Endothelial cell of umbilical vein (primary cell): ENCODE measurements at regions not wholly inside any gene's neighbourhood (a gene's known extent, or its start where the extent isn't known, plus 50 kb on each side); places are given as distances from the start of the nearest gene placed in this dataset.

Experiments used
- BruUV-seq: library from RNA; stranded (reverse); fragments of 400-500 nt; replicated peaks from 2 replicates; lab custom pipeline; 2021; lab: Mats Ljungman, UMichigan
- CTCF ChIA-PET: fragments of 300-600, 350-600 bp; sonication (Branson Sonifier 250); formaldehyde crosslinking; loops from one replicate; lab custom pipeline; 2021; ENCODE audit warnings: antibody characterized with exemption, inconsistent platforms; lab: Charles Lee
- POLR2A ChIA-PET: fragments of 300-600, 350-600 bp; sonication (Branson Sonifier 250); formaldehyde crosslinking; loops from one replicate; lab custom pipeline; 2021; ENCODE audit warnings: antibody characterized with exemption, inconsistent platforms; lab: Charles Lee
- DNase-seq: peaks from one replicate; pipeline ENCODE4 v3.0.0-alpha.2; 2011; ENCODE audit warnings: low read depth, low spot score
- FAIRE-seq: peaks from 2 replicates; lab custom pipeline; 2011; peaks lifted over from hg19 to GRCh38; lab: Jason Lieb, UNC
- H2AFZ ChIP-seq: 2 replicates; pipeline ENCODE4 v1.6.0; 2012; ENCODE audit warnings: low read depth, low read length, control low read depth, inconsistent platforms
- H3K27ac ChIP-seq: 2 replicates; pipeline ENCODE4 v1.5.1; 2011; ENCODE audit warnings: low read depth, mild to moderate bottlenecking, control low read depth, low read length, moderate library complexity; ENCODE audit not compliant: insufficient read depth
- H3K27me3 ChIP-seq, 2 experiments: 2 replicates each; pipeline versions ENCODE4 v1.6.0 to v1.6.1; 2011; ENCODE audit warnings: low read length in 2 of 2, mixed read lengths in 1 of 2; ENCODE audit not compliant: control insufficient read depth in 2 of 2, insufficient read depth in 2 of 2
- H3K36me3 ChIP-seq, 2 experiments: 2 replicates in 1 of 2; 3 replicates in 1 of 2; pipeline ENCODE4 v1.5.1; 2011; ENCODE audit warnings: low read length in 2 of 2, mild to moderate bottlenecking in 1 of 2, moderate library complexity in 1 of 2; ENCODE audit not compliant: control insufficient read depth in 2 of 2, insufficient read depth in 2 of 2; ENCODE audit errors: extremely low read depth in 1 of 2
- H3K4me1 ChIP-seq: 3 replicates; pipeline ENCODE4 v1.5.1; 2011; ENCODE audit warnings: mild to moderate bottlenecking, low read length; ENCODE audit not compliant: control insufficient read depth, insufficient read depth; ENCODE audit errors: extremely low read depth
- H3K4me2 ChIP-seq: 2 replicates; pipeline ENCODE4 v1.6.1; 2011; ENCODE audit warnings: low read length, control low read depth, mixed read lengths; ENCODE audit not compliant: insufficient read depth
- H3K4me3 ChIP-seq, 3 experiments: fragments of 200-600 bp in 1 of 3; sonication (generic), shearing (Covaris generic) in 1 of 3; replicated peaks in 1 of 3; 2 replicates each; pipeline ENCODE4 v1.5.1; 2011 to 2016; ENCODE audit warnings: control low read depth in 3 of 3, low read length in 3 of 3, mild to moderate bottlenecking in 2 of 3, inconsistent platforms in 1 of 3, low read depth in 1 of 3, moderate library complexity in 1 of 3; ENCODE audit not compliant: insufficient read depth in 1 of 3
- H3K79me2 ChIP-seq: 2 replicates; pipeline ENCODE4 v1.6.0; 2012; ENCODE audit warnings: low read length, inconsistent platforms; ENCODE audit not compliant: control insufficient read depth, insufficient read depth
- H3K9ac ChIP-seq: replicated peaks from 2 replicates; pipeline ENCODE3; 2011; ENCODE audit warnings: low read length, control low read depth; ENCODE audit not compliant: insufficient read depth; ENCODE audit errors: extremely low read depth
- H3K9me1 ChIP-seq: replicated peaks from 3 replicates; pipeline ENCODE4 v1.6.0; 2011; ENCODE audit warnings: mild to moderate bottlenecking, low read length; ENCODE audit not compliant: control insufficient read depth, insufficient read depth; ENCODE audit errors: extremely low read depth
- H3K9me3 ChIP-seq: replicated peaks from 2 replicates; pipeline ENCODE4 v1.5.1; 2012; ENCODE audit warnings: low read length, inconsistent platforms; ENCODE audit not compliant: control insufficient read depth, insufficient read depth
- H4K20me1 ChIP-seq: replicated peaks from 2 replicates; pipeline ENCODE3; 2011; ENCODE audit warnings: mild to moderate bottlenecking, low read length; ENCODE audit not compliant: control insufficient read depth, insufficient read depth; ENCODE audit errors: extremely low read depth
- EZH2 ChIP-seq: IDR thresholded peaks from 2 replicates; pipeline ENCODE4 v1.6.1; 2012; ENCODE audit warnings: borderline replicate concordance, low read depth, mild to moderate bottlenecking, moderate library complexity, low read length, inconsistent platforms; ENCODE audit not compliant: severe bottlenecking
- FOS ChIP-seq: IDR thresholded peaks from 2 replicates; pipeline ENCODE4 v1.6.1; 2011; ENCODE audit warnings: mild to moderate bottlenecking, low read length, moderate library complexity, borderline replicate concordance; ENCODE audit not compliant: insufficient read depth
- GATA2 ChIP-seq: IDR thresholded peaks from 2 replicates; pipeline ENCODE4 v1.7.0; 2011; ENCODE audit warnings: low read depth, mild to moderate bottlenecking, moderate library complexity, mixed read lengths, low read length; ENCODE audit not compliant: insufficient read length, insufficient read depth
- JUN ChIP-seq: IDR thresholded peaks from 2 replicates; pipeline ENCODE4 v1.6.1; 2011; ENCODE audit warnings: borderline replicate concordance, low read depth; ENCODE audit not compliant: insufficient read length, insufficient read depth
- MYC ChIP-seq: IDR thresholded peaks from one replicate; pipeline ENCODE4 v1.6.1; 2011; ENCODE audit warnings: mild to moderate bottlenecking, low read depth, low read length
- POLR2A ChIP-seq: IDR thresholded peaks from 2 replicates; pipeline ENCODE4 v1.6.1; 2012; ENCODE audit warnings: low read depth, mild to moderate bottlenecking, control low read depth, low read length
- POLR2AphosphoS5 ChIP-seq: IDR thresholded peaks from 2 replicates; pipeline ENCODE4 v1.6.1; 2012; ENCODE audit warnings: low read depth, mild to moderate bottlenecking, control low read depth, low read length, moderate library complexity; ENCODE audit not compliant: insufficient read depth
- dilution Hi-C: fragments of 300-500 bp; cut with MboI; formaldehyde crosslinking; loops from one replicate; pipeline ENCODE4 v1.15.0; 2019; ENCODE audit warnings: low sequenced_read_pairs; ENCODE audit not compliant: extremely low pct_ligation_motif_present
- intact Hi-C: fragments of 100-400 bp; cut with micrococcal nuclease; formaldehyde crosslinking; loops from one replicate; pipeline ENCODE4 v1.10.0; 2022
- TF ChIP-seq, protein P1 (sequence below): IDR thresholded peaks from 2 replicates; pipeline ENCODE4 v1.6.1; 2011; ENCODE audit not compliant: insufficient read depth, insufficient read length
- TF ChIP-seq, protein P2 (sequence below), 2 donors: IDR thresholded peaks; 1 replicate in 1 of 2; 2 replicates in 1 of 2; pipeline ENCODE4 v1.5.1; 2011; ENCODE audit warnings: low read length in 2 of 2, mild to moderate bottlenecking in 2 of 2, moderate library complexity in 2 of 2, control low read depth in 1 of 2, inconsistent platforms in 1 of 2, low read depth in 1 of 2; ENCODE audit not compliant: insufficient read depth in 1 of 2; ENCODE audit errors: extremely low read depth in 1 of 2

DNA sequence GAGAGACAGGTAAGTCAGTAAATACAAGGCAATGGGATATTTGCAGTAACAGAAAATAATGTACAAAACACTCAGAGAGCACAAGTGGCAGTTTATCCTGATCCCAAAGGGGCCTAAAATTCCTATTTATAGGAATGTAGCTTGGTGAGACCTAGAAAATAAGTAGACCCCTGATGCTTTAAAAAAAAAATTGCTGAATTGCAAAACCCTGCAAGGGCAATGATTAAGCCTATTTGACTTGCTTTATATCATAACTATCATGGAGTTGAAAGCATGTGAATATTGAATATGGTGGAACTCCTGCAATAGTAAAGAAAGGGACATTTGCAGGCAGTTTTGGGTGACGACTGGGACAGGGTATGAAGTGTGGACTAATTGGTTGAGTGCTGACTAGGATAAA lies 101.9 kb upstream of the C1orf21 start:
- H3K9ac ChIP-seq = no peak overlapping the region
- ChIA-PET POLR2A (no interaction called here), CTCF (no interaction called here)
- intact Hi-C loops (no loop called here), dilution Hi-C loops (no loop called here)
- no peak for TF ChIP-seq EZH2
- TF ChIP-seq JUN = no peak
- TF ChIP-seq POLR2A = no peak
- TF ChIP-seq POLR2AphosphoS5 = no peak
- H3K79me2 ChIP-seq = no peaks in the 10 kb centered on the region
- BruUV-seq = no TSS peak
- H3K9me1 ChIP-seq = no peaks in the 10 kb centered on the region
- H3K4me1 ChIP-seq = no peaks in the 10 kb centered on the region
- no peak overlapping the region for H3K4me2 ChIP-seq
- H3K27ac ChIP-seq = no peak overlapping the region
- no peak for FAIRE-seq
- no peaks in the 10 kb centered on the region for H3K27me3 ChIP-seq
- H3K9me3 ChIP-seq = no peaks in the 10 kb centered on the region
- no peak overlapping the region for H2AFZ ChIP-seq
- H4K20me1 ChIP-seq = no peaks in the 10 kb centered on the region
- no peak overlapping the region for H3K4me3 ChIP-seq
- DNase-seq = no peak
- no peaks in the 10 kb centered on the region for H3K36me3 ChIP-seq

DNA sequence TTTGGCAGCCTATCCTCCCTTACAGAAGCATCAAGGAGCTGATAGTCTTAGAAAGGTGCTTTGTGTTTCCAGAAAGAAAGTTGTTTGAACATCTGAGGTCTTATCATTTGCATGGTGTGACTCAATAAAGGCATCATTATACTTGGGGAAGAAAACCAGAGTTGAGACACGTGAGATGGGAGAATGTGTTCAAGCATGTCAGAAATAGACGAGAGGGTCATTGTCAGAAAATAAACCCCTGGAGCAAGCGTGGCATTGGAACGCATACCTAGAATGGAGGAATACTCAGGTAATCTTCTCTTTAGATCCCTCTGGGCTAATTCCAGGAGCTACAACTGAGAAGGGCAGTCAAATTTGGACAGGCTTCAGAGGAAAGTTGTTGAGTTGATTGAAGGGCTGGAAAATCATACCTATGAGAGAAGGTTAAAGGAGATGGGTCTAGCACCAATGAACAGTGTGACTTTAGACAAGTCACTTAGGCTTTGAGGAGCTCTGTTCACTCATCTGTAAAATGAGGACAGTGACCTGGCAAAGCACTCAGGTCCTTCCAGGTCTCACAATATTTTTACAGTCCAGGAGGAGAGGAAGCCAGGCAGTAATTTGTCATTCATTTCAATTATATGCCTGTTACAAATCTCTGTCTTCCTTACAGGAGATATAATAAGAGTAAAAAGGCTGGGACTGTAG lies 101.3 kb upstream of the C1orf21 start:
- ChIA-PET CTCF (no interaction called here), POLR2A (no interaction called here)
- Histone ChIP-seq H3K4me1 (no peaks in the 10 kb centered on the region), H3K27ac (no peak overlapping the region), H2AFZ (no peak overlapping the region), H3K79me2 (no peaks in the 10 kb centered on the region), H3K9me1 (no peaks in the 10 kb centered on the region), H3K27me3 (no peaks in the 10 kb centered on the region), H3K36me3 (no peaks in the 10 kb centered on the region), H3K9ac (no peak overlapping the region), H3K4me2 (no peak overlapping the region), H3K9me3 (no peaks in the 10 kb centered on the region), H4K20me1 (no peaks in the 10 kb centered on the region), H3K4me3 (no peak overlapping the region)
- TF ChIP-seq EZH2 (no peak), POLR2AphosphoS5 (no peak), JUN (no peak), POLR2A (no peak), MYC (no peak), GATA2 (no peak), FOS (no peak)
- TF ChIP-seq, protein P1, sequence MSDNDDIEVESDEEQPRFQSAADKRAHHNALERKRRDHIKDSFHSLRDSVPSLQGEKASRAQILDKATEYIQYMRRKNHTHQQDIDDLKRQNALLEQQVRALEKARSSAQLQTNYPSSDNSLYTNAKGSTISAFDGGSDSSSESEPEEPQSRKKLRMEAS = no peak
- TF ChIP-seq, protein P2, sequence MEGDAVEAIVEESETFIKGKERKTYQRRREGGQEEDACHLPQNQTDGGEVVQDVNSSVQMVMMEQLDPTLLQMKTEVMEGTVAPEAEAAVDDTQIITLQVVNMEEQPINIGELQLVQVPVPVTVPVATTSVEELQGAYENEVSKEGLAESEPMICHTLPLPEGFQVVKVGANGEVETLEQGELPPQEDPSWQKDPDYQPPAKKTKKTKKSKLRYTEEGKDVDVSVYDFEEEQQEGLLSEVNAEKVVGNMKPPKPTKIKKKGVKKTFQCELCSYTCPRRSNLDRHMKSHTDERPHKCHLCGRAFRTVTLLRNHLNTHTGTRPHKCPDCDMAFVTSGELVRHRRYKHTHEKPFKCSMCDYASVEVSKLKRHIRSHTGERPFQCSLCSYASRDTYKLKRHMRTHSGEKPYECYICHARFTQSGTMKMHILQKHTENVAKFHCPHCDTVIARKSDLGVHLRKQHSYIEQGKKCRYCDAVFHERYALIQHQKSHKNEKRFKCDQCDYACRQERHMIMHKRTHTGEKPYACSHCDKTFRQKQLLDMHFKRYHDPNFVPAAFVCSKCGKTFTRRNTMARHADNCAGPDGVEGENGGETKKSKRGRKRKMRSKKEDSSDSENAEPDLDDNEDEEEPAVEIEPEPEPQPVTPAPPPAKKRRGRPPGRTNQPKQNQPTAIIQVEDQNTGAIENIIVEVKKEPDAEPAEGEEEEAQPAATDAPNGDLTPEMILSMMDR (IDR thresholded peaks at IDR 0.05; ENCODE audit: extremely low read depth in 1 of 2, insufficient read depth in 1 of 2, low read depth in 1 of 2, low read length in 2 of 2) = no peak
- dilution Hi-C loops (no loop called here), intact Hi-C loops (no loop called here)
- no TSS peak for BruUV-seq
- DNase-seq = no peak
- no peak for FAIRE-seq
